IPS DF 4.7 (cell line): ENCODE measurements at regions not wholly inside any gene's neighbourhood (a gene's known extent, or its start where the extent isn't known, plus 50 kb on each side); places are given as distances from the start of the nearest gene placed in this dataset.
"Not testable (repeated sequence)": the region's sequence is repeated elsewhere in the genome, so short reads cannot be mapped to it uniquely, and the experiment has no call there.

Experiments used
- DNase-seq: peaks from one replicate; pipeline ENCODE4 v3.0.0-alpha.2; 2013; ENCODE audit warnings: low spot score; ENCODE audit errors: extremely low read depth

DNA sequence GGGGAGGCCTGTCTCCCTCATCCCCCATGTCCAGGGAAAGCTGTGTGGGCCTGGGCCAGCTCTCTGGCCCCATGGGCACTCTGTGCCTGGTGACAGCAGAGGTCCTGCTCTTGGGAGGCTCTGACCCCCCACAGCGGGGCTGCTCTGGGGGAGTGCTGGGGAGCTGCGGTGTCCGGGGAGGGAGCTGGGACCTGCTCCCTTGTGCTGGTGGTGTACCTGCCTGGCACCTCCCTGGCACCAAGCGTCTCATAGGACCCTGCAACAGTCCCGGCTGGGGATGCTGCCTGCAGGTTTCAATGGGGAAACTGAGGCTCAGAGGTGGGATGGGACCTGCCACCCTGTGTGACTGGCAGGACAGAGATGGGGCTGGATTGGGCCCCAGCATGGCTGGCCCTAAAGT, 111.3 kb downstream of the KIF26A start:
- DNase-seq = no peak

DNA sequence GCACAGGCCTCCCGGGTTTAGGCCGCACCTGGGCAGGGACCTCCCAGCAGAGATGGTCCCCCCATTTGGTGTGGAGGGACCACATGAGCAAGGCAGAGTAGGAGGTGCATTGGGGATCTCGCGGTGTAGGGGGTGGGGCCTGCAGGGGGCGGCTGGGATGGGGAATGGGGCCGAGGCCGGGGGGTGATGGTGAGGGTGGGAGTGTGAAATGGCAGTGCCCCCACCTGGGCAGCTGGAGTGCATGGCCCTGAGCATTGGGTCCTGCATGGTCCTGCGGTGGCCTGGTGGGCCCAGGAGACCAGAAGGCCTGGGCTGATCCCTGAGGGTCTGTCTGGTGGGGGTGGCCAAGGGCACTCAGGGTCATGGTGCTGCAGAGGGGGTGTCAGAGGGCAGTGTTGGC, 111.8 kb downstream of the KIF26A start:
- DNase-seq = no peak

DNA sequence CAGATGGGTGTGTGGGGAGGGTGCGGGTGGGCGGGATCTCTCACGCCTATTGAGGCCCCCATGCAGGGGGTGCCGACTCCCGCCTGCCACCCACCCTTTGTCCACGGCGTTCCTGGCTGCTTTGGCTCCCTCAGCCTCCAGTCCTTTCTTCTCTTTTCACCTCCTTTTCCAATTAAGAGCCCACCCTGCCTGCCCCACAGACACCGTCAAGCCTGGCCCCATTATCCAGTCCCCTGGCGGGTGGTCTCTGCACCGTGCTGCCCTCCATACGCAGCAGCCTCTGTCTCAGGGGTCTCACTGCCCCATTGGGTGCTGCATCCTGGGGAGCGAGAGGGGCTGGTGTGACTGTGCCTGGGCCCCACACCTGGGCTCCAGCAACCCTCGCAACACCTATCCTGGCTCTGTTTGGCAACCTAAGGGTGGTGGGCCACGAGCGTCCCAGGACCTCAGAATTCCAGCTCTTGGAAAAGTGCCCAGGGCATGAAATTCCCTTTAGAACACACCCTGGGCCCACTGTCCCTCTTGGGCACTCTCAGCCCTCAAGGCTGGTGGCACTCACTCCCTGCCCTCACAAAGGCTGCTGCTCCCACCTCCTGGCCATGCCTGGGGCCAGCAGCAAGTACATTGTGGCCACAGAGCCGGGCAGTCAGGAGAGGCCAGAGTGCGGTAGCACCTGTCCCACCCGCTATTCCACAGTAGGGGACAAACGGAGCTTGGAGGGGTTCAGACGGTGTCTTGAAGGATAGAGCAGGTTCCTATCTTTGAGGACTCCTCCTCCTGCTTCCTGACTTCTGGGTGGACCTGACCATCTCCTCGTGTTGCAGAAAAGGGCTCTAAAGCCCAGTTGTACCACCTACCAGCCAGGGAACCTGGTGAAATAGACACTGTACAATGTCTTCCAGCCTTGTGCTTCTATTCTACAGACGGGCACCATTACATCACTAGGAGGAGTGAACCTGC, 114.1 kb downstream of the KIF26A start:
- no peak for DNase-seq

DNA sequence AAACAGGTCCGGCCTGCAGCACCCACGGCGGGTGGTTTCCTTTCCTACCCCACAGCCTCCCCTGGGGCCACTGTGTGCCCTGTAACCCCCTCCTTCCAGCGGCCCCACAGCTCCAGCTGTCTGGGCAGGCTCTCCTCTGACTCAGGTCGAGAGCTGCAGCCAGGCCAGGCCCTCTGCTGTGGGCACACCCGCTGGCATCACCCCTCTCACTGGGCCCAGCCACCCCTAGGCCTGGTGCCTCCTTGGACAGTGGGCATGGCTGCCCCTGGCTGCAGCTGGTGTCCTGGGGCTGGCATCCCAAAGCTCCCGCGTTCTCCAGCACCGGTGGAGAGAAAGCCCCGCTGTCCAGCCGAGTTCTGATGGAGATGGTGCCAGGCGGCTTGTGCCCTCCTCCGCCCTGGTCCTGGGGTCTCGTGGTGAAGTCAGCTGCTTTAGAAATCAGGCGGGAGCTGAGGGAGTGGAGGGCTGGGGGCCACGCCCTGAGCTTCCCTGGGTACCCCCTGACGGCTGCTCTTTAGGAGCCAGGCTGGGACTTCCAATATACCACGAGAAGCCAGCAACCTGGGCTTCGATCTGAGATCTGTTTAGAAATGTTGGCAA, 114.9 kb downstream of the KIF26A start:
- no peak for DNase-seq

DNA sequence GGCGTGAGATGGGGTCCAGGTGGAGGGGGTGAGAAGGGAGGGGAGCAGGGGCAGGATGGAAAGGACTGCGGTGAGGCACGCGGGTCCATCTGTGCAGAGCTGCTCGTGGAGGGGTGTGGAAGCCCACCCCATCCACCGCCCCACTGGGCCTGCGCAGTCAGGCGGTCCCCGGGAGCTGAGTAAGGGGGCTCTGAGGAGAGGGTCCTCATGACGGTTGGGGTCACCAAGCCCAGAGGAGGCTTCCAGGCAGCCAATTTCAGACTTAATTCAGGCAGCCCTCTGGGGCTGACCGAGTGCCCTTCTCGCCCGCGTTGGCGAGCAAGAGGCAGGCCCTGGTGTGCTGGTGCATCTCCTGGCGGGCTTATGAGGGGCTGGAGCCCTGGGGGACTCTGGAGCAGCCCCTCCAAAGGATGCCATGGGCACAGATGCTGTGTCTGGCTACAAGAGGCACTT, 115.5 kb downstream of the KIF26A start:
- DNase-seq = no peak

DNA sequence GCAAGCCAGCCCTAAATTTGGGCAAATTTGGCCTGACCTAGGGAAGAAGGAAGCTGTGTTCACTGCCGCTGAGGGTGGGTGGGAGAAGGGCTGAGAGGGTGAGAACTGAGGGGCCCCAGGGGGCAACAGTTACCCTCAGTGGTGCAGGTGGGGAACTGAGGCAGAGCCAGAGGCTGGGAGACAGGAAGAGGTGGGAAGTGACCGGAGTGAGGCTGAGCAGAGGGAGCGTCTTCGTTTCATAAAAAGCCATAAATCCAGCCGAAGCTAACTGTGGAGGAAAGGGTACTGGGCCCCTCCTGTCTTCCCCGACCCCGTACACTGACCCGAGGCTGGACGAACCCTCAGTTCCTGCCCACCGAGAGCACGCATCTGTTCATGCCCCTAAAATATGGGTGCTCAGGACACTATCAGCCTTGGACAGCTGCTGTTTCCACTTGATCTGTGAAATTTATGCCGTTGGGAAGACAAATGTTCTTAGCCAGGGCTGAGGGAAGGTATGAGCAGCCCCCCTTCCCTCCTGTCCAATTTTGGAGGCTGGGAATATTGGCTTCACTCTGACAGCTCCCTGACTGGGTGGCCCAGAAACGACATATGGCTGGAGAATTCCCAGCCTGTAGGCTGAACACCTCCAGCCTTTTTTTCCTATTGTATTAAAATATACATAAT, 116.5 kb downstream of the KIF26A start:
- no peak for DNase-seq

DNA sequence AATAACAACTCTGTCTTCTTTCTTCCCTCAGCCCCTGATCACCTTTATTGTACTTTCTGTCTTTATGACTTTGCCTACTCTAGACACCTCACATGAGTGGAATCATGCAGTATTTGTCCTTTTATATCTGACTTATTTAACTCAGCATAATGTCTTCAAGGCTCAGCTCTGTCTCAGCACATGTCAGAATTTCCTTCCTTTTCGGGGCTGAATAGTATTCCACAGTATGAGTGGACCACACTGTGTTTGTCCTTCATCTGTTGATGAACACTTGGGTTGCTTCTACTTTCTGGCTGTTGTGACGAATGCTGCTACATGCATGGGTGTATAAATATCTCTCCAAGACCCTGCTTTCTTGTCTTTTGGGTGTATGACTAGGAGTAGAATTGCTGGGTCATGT, 117.6 kb downstream of the KIF26A start:
- no peak for DNase-seq

DNA sequence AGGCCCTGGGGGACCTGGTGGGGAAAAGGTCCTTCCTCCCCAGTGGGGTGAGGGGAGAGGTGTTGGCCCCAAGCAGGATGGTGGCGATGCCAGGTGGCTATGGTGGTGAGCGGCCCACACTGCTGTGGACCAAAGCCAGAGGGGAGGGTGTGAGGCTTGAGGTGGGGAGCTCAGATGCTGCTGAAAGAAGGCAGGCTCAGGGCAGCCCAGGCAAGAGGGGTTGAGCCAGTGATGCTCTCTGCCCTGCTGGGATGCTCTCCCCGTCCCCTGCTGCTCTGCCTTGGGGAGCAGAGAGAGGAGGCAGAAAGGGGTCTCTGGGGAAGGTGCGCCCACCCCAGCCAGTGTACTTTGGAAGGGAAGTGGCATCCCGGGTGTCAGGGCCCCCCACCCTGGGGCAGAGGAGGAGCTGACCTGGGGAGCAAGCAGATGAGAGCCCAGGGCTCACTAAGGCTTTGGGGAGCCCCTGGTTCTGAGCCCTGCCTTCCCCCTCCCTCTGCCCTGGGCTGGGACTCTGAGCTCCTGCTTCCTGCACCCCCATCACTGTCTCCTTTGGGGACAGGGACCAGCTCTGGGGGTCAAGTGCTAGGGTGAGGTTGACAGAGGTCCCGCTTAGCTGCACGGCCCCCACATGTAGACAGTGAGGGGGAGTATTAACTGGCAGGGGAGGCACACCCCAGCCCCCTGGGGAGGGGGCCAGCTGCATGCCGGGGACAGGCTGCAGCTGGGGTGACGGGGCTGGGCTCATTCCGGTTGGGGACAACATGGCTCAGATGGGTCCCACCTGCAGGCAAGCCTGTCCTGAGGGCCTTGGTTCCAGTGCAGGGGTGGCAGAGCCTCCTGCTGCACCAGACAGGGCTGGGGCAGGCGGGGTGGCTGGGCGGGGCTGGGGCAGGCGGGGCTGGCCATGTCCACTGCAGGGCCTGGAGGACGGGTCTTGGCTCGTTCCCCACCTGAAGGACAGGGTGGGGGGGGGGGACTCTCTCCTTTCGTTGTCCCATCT, 124.4 kb downstream of the KIF26A start:
- no peak for DNase-seq

DNA sequence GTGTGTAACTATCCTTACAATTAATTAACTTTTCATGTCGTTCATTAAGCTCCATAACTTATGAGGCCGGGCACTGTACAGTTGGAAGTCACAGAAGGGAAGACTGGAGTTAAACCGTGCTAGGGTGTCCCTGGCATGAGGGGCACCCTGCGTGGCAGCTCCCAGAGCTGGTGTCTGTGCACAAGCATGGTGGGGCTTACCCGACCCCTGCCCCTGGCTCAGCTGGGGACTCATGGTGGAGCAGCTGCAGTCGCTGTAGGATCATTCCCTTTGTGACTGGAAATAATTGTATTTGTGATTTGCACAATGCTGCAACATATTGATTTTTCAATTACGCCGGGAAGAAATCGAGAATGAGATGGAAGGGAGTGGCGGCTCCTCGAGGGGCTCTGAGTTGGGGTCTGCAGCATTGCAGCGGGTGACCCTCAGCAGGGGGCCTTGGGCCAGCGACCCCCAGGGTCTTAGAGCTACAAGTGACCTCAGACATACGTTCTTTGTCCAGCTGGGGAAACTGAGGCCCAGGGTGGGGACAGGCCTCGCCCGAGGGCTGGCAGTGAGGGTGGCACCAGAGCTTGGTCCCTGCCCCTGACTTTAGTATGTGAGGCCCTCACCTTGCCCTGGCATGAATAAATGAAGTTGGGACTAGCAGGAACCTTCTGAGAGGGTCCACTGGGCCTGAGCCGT, 125.4 kb downstream of the KIF26A start:
- no peak for DNase-seq

DNA sequence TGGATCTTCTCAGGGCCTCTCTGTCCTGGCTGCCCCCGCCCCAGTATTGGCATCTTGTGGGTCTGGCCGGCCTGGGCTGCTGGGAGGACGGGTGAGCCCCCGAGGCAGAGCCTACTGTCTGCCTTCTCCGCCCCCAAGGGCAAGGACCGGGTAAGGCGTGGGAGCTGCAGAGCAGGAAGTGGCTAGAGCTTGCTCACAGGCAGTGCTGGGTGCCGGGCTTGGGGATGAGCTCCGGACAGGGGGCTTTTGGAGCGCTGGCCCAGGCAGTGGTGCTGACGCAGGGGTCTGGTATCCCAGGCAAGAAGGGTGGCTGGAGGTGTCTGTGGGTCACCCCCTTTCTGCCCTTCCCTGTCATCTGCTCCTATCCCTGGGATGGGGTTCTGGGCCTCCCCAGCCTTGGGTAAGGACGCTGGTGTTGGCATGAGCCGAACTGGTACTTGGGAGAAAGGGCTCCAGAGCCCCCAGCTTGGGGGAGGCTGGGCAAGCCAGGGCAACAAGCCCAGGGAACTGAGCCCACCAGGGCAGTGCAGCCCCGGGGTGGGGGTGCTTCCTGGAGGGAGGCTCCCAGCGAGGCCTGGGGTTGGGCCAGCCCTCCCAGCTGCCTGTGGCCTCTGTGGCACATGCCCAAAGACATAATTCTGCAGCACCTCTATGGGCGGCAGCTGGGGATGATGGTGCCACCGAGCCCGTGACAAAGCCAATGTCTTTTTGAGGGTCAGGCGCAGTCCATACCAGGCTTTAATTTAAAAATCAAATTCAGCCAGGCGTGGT, 126.3 kb downstream of the KIF26A start:
- DNase-seq = no peak

DNA sequence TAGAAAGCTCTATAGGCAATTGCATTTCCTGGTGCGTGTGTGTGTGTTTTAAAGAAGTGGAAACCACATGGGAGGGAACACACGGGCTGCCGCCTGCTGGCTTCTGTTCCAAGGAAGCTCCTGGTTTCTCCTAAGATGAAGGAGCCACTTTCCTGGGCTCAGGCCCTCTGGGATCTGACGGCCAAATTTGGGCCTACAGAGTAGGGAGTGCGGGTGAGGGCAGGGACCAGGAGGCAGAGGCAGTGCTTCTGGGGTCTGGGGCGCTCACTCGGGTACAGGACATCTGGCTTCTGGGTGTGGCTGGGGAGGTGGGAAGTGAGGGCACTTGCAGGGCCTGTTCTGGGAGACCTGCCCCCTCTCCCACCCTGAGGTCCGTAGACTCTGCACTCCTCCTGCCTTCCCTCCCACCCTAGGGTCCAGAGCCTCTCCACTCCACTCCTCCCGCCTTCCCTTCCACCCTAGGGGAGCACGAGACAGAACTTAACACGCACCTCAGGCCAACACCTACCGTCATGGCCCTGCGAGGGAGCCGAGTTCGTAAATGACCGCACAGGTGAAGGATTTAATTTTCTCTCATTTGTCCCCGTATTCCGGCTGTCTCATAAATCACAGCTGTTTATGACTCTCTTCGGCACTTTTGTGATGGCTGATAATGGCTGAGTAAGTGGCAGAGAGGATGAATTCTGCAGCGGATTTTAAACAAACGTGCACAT, 127.7 kb downstream of the KIF26A start:
- DNase-seq = no peak

DNA sequence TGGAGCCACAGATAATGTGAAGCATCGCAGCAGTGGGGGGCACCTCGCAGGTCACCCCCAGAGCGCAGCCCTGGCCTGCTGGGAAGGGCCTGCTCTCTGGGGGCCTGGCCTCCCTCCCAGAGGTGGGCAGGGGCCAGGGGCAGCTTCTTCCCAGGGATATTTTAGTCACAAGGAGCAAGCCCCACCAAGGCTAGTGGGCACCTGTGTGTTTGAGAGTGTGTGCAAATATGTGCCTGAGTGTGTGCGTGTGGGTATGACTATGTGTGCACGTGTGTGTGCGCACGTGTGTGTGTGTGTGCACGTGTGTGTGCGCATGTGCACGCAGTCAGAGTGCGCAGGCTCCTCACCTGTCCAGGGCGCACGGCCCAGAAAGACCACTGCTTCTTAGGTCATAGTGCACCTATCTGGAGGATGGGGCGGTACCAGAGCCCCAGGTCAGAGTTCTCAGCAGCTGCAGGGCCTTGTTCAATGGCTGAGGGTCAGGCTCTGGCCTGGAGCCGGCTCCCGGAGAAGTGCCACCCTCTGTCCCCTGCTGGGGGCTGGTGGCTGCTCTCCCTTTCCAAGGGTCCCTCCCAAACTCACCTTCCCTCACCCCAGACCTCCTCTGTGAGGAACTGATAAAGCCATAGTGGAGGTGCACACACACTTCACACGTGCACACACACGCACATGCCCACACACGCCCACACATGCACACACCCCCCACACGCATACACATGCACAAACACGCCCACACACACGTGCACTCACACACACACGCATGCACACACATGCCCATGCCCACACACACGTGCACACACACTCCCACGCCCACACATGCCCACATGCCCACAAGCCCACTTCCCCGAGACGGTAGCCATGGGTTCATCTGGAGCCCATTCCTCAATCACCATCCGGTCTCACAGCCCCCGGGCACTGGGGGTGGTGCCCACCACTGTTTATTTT, 128.5 kb downstream of the KIF26A start:
- DNase-seq = no peak

DNA sequence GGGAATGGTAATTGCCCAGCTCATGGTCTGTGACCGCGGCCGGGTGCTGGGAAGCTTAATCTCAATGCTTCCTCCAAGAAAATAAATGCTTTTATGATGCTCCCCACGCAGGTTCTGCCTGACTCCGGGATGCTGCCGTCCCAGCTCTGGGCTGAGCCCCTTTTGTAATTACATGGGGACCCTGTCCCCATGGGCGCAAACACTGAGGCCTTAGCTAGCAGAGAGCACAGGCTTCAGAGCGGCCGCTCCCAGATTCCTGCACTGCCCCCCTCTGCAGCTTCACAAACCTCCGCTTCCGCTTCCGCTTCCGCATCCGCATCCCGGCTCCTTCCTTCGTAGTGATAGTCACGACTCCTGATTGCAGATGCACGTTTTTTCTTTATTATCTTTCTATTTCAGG, 129.5 kb downstream of the KIF26A start:
- DNase-seq = no peak

DNA sequence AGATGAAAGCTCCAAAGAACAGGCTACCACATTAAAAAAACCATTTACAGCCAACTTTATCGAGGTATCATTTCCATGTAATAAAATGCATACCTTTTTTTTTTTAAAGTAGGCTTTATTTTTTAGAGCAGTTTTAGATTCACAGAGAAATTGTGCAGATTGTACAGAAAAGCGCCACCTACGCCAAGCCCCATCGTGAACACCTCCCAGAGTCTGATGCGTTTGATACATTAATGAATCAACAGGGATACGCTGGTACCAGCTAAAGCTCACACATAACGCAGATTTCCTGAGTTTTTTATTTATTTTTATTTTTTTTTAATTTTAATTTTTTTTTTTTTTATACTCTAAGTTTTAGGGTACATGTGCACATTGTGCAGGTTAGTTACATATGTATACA, 129.9 kb downstream of the KIF26A start:
- DNase-seq = no peak

DNA sequence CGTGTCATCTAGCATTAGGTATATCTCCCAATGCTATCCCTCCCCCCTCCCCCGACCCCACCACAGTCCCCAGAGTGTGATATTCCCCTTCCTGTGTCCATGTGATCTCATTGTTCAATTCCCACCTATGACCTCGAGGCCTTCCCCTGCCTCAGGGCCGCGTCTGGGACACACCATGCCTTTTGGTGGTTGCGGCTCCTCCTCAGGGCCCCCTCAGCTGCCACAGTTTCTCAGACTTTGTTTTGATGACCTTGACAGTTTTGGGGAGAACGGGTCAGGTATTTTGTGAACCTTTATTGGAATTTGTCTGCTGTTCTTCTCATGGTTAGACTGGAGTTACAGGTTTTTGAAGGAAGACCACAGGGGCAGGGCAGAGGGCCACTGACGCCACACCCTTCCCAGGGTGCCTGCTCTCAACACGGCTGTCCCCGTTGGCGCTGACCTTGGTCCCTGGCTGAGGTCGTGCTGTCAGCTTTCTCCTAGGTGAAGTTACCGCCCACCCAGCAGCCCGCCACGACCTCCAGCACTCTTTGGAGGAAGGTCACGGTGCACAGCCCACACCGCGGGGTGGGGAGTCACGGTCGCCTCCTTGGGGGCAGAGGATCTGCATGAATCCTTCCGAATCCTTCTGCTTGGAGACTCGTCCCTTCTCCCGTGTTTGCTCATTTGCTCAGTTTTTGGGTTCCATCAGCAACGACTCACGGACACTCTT, 130.5 kb downstream of the KIF26A start:
- no peak for DNase-seq

DNA sequence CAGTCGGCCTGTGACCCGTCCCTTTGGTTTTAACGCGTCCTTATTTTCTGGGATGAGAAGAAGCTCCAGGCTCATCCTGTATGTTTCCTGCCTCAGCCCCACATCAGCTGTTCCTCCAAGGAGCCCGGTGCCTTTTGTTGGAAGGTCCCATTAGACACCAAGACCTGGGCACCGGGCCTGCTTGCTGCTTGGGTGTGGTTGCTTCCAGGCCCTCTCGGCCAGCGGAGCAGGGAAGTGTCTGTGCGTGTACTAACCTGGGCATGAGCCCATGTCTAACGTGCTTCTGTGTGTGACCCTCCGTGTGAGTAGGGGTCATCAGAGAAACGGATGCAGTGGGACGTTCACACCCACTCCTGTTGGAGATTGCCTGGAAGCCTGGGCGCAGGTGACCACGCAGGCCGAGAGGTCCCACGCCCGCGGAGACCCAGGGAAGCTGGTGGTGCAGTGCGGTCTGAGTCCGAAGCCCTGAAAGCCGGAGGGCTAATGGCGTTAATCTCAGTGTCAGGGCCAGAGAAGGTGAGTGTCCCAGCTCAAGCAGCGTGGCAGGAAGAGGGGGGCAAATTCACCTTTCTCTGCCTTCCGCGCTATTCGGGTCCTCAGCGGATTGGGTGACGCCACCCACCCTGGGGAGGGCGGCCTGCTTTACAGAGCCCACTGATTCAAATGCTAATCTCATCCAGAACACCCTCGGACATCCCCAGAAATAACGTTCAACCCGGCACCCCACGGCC, 131.3 kb downstream of the KIF26A start:
- DNase-seq = not testable (repeated sequence)

DNA sequence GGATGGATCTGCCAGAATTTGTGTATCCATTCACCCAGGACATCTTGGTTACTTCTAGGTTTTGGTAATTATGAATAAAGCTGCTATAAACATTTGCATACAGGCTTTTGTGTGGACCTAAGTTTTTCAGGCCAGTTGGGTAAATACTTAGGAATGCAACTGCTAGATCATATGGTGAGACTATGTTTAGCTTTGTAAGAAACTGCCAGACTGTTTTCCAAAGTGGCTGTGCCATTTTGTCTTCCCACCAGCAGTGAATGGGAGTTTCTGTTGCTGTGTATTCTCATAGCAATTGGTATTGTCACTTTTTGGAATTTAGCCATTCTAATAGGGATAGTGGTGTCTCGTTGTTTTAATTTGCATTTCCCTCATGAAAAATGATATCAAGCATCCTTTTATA, 133.0 kb downstream of the KIF26A start:
- DNase-seq = no peak
